ENCODE measurements at regions not wholly inside any gene's neighbourhood (a gene's known extent, or its start where the extent isn't known, plus 50 kb on each side); places are given as distances from the start of the nearest gene placed in this dataset.

DNA sequence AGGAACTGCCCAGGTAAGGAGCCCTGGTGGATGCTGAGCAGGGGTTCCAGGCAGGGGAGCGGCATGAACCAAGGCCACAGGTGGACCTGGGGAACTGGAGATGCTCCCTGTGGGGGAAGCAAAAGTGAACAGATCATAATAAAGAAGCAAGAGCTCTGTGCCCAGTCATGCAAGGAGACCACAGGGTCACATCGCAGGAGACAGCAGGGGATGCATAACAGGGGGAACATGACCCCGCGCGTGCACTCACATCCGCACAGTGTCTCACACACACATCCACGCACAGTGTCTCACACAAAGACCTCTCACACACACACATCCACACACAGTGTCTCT lies 473.3 kb upstream of the HS6ST1 start:
- TF ChIP-seq, protein P1, sequence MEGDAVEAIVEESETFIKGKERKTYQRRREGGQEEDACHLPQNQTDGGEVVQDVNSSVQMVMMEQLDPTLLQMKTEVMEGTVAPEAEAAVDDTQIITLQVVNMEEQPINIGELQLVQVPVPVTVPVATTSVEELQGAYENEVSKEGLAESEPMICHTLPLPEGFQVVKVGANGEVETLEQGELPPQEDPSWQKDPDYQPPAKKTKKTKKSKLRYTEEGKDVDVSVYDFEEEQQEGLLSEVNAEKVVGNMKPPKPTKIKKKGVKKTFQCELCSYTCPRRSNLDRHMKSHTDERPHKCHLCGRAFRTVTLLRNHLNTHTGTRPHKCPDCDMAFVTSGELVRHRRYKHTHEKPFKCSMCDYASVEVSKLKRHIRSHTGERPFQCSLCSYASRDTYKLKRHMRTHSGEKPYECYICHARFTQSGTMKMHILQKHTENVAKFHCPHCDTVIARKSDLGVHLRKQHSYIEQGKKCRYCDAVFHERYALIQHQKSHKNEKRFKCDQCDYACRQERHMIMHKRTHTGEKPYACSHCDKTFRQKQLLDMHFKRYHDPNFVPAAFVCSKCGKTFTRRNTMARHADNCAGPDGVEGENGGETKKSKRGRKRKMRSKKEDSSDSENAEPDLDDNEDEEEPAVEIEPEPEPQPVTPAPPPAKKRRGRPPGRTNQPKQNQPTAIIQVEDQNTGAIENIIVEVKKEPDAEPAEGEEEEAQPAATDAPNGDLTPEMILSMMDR (IDR thresholded peaks at IDR 0.05; ENCODE audit: low read depth, low read length), result no peak
- no peak for TF ChIP-seq EZH2phosphoT487 (IDR thresholded peaks at IDR 0.05; ENCODE audit: low read depth)
